Mesothelial cell of epicardium (in vitro differentiated cells): ENCODE measurements at regions not wholly inside any gene's neighbourhood (a gene's known extent, or its start where the extent isn't known, plus 50 kb on each side); places are given as distances from the start of the nearest gene placed in this dataset.

ENCODE experiments used
- DNase-seq, 2 experiments: peaks; one replicate each; pipeline ENCODE4 v3.0.0; 2021; ENCODE audit warnings: low spot score in 2 of 2; ENCODE audit not compliant: unreplicated experiment in 2 of 2
- H3K27ac Mint-ChIP-seq: 2 replicates; pipeline ENCODE4 v1.8.0; 2021; ENCODE audit warnings: mixed read lengths
- H3K27me3 Mint-ChIP-seq: 2 replicates; pipeline ENCODE4 v1.8.0; 2021; ENCODE audit warnings: low read depth, mixed read lengths
- H3K36me3 Mint-ChIP-seq: 2 replicates; pipeline ENCODE4 v1.8.0; 2021; ENCODE audit warnings: mixed read lengths
- H3K4me1 Mint-ChIP-seq: 2 replicates; pipeline ENCODE4 v1.8.0; 2021; ENCODE audit warnings: mixed read lengths
- H3K4me3 Mint-ChIP-seq: 2 replicates; pipeline ENCODE4 v1.8.0; 2021; ENCODE audit warnings: mild to moderate bottlenecking, moderate library complexity, mixed read lengths
- H3K9me3 Mint-ChIP-seq: 2 replicates; pipeline ENCODE4 v1.8.0; 2021; ENCODE audit warnings: mixed read lengths
- TF ChIP-seq, protein P1 (sequence below): fragments of 200-600 bp; sonication (generic); IDR thresholded peaks from one replicate; pipeline ENCODE4 v1.5.0; 2021; ENCODE audit warnings: antibody characterized with exemption; ENCODE audit not compliant: unreplicated experiment

DNA sequence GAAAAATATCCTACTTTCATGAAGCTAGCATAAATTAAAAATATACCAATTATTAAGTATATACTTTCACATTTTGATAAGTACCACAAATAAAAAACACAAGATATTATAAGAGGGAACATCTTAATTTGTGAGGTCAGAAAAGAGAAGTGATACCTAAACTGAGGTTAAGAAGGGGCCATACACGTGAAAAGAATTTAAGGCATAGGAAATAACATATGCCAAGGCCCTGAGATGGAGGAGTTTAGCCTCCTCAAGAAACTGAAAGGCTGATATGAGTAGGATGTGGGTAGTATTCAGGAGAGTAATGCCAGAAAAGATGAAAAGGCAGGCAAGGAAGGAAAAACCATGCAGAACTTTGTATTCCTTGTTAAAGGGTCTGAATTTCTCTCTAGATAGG, 116.6 kb upstream of the HTR1E start:
- Mint-ChIP-seq H3K27me3 (no peaks in the 10 kb centered on the region), H3K27ac (no peak overlapping the region), H3K9me3 (peaks cover 15% of the 10 kb centered on the region), H3K36me3 (no peaks in the 10 kb centered on the region), H3K4me1 (no peaks in the 10 kb centered on the region), H3K4me3 (no peak overlapping the region)
- DNase-seq: no peak
- TF ChIP-seq, protein P1, sequence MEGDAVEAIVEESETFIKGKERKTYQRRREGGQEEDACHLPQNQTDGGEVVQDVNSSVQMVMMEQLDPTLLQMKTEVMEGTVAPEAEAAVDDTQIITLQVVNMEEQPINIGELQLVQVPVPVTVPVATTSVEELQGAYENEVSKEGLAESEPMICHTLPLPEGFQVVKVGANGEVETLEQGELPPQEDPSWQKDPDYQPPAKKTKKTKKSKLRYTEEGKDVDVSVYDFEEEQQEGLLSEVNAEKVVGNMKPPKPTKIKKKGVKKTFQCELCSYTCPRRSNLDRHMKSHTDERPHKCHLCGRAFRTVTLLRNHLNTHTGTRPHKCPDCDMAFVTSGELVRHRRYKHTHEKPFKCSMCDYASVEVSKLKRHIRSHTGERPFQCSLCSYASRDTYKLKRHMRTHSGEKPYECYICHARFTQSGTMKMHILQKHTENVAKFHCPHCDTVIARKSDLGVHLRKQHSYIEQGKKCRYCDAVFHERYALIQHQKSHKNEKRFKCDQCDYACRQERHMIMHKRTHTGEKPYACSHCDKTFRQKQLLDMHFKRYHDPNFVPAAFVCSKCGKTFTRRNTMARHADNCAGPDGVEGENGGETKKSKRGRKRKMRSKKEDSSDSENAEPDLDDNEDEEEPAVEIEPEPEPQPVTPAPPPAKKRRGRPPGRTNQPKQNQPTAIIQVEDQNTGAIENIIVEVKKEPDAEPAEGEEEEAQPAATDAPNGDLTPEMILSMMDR: no peak

DNA sequence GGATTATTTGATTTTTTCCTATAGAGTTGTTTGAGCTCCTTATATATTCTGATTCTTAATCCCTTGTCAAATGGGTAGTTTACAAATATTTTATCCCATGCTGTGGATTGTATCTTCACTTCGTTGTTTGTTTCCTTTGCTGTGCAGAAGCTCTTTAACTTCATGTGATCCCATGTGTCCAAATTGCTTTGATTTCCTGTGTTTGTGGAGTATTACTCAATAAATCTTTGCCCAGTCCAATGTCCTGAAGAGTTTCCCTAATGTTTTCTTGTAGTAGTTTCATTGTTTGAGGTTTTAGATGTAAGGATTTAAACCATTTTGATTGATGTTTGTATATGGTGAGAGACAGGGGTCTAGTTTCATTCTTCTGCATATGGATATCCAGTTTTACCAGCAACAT, 143.7 kb upstream of the HTR1E start:
- DNase-seq: no peak
- H3K4me1 Mint-ChIP-seq: no peaks in the 10 kb centered on the region
- H3K27me3 Mint-ChIP-seq: no peaks in the 10 kb centered on the region
- TF ChIP-seq, protein P1: no peak
- no peak overlapping the region for H3K4me3 Mint-ChIP-seq
- H3K36me3 Mint-ChIP-seq: no peaks in the 10 kb centered on the region
- H3K9me3 Mint-ChIP-seq: peaks cover 31% of the 10 kb centered on the region
- no peak overlapping the region for H3K27ac Mint-ChIP-seq

DNA sequence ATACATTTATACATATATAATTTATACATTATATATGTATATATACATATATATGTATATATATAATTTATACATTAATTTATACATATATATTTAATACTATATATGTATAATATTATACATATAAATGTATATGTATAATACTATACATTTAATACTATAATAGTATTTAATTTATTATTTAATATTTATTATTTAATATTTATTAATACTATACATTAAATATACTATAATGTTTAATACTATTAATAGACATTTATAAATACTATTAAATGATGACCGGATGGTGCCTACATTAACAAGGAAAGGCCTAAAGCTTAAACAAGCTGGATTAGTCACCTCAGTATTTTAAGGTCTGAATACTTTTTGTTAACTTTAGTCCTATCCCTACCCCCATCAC, 145.9 kb upstream of the HTR1E start:
- Mint-ChIP-seq H3K4me3 (no peak overlapping the region), H3K9me3 (peaks cover 14% of the 10 kb centered on the region), H3K27me3 (no peaks in the 10 kb centered on the region), H3K4me1 (no peaks in the 10 kb centered on the region), H3K36me3 (no peaks in the 10 kb centered on the region), H3K27ac (no peak overlapping the region)
- DNase-seq: no peak
- TF ChIP-seq, protein P1: no peak

DNA sequence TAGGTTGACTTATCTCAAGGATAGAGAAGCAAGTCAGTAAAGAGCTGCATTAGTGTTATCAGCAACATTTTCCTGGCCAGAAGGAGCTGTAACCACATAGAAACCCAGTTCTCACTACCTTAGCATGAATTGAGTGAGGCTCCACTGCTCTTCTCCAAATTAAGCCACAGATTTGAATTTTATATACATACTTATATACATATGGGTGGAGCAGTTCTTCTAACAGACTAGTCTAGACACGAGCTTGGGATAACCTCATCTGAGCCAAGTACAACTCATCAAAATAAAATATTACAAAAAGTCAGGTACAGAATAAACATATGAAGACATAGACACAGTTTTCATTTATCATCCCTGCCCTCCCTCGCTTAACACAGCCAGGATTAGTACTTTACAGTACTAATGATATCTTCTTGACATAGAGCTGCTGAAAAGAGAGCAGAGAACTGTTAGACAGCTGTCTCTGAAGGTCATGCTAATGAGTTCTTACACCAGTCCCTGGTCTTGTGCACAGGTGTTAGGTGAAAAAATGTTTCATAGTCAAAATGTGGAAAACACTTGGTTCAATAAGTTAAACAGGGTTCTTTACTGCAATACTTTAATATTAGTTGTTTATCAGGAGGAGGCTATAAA, 147.4 kb upstream of the HTR1E start:
- peaks cover 11% of the 10 kb centered on the region for H3K4me1 Mint-ChIP-seq
- no peaks in the 10 kb centered on the region for H3K27me3 Mint-ChIP-seq
- no peak overlapping the region for H3K27ac Mint-ChIP-seq
- no peak overlapping the region for H3K4me3 Mint-ChIP-seq
- TF ChIP-seq, protein P1: no peak
- DNase-seq: no peak
- H3K9me3 Mint-ChIP-seq: peaks cover 13% of the 10 kb centered on the region
- H3K36me3 Mint-ChIP-seq: no peaks in the 10 kb centered on the region

DNA sequence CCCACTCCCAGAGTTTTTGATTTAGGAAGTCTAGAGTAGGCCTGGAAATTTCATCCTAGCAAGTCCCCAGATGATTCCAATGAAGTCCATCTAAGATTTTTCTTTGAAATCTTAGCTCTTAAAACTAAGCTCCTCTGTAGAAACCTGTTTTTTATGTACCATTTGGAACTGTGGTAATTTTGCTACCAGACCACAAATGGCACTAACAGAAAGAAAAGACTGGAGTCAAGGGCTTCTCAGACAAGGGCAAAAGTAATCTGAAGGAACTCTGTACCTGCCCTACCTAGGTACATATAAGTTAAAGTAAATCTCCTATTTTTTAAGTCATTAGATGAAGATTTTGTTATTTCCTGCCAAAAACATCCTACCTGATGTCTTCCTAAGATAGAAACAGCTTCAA, 155.0 kb upstream of the HTR1E start:
- TF ChIP-seq, protein P1: no peak
- Mint-ChIP-seq H3K4me3 (no peak overlapping the region), H3K4me1 (peaks cover 14% of the 10 kb centered on the region), H3K36me3 (no peaks in the 10 kb centered on the region), H3K9me3 (no peaks in the 10 kb centered on the region), H3K27ac (no peak overlapping the region), H3K27me3 (no peaks in the 10 kb centered on the region)
- DNase-seq: no peak

DNA sequence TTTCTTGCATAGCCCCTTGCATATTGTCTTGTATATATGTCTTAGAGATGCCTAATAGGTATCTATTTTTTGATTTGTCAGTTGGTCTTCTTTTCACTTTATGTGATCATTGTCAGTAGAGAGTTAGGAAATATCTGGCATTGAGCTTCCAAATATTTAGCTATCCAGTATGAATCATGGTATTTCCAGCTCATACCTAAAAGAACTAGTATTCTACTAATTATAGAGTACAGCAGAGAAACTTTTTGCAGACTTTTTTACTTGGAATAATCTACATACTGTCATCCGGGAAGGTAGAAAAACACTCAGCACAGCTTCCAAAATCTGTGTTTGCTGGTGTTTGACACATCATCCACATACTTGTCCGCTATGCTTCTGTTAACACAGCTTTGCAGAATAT, 156.4 kb upstream of the HTR1E start:
- Mint-ChIP-seq H3K4me3 (no peak overlapping the region), H3K27me3 (no peaks in the 10 kb centered on the region), H3K27ac (no peak overlapping the region), H3K9me3 (peaks cover under 1% of the 10 kb centered on the region), H3K36me3 (no peaks in the 10 kb centered on the region), H3K4me1 (peaks cover 13% of the 10 kb centered on the region)
- DNase-seq: no peak
- TF ChIP-seq, protein P1: no peak
